HG02642 (cell line): ENCODE measurements at regions not wholly inside any gene's neighbourhood (a gene's known extent, or its start where the extent isn't known, plus 50 kb on each side); places are given as distances from the start of the nearest gene placed in this dataset.
"Not testable (repeated sequence)": the region's sequence is repeated elsewhere in the genome, so short reads cannot be mapped to it uniquely, and the experiment has no call there.

Source experiments
- ATAC-seq: cut with Tn5 transposase; IDR thresholded peaks from one replicate; pipeline ENCODE4 v1.9.1; 2021; ENCODE audit warnings: mild to moderate bottlenecking; ENCODE audit not compliant: unreplicated experiment, poor library complexity

GRCh38 chr5:60519372-60519771, 180.6 kb downstream of the DEPDC1B start:
- no peak for ATAC-seq

DNA sequence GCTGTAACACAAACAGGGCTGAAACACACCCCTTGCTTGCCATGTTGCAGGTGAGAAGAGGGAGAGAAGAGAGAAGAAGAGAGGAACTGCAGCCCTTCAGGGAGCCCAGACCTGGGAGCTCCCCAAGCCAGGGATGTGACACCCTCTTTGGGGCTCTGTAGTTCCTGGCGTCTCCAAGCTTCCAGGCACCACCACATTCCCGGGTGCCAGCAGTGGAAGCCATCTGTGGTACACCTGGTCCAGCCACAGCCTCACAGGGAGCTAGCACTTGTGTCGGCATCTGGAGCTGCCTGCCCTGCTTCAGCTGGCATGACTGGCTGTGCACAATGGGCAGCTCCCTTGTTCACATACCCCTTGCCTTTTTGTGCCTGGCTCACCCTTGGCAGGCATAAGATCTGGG, 182.1 kb downstream of the DEPDC1B start:
- no peak for ATAC-seq

DNA sequence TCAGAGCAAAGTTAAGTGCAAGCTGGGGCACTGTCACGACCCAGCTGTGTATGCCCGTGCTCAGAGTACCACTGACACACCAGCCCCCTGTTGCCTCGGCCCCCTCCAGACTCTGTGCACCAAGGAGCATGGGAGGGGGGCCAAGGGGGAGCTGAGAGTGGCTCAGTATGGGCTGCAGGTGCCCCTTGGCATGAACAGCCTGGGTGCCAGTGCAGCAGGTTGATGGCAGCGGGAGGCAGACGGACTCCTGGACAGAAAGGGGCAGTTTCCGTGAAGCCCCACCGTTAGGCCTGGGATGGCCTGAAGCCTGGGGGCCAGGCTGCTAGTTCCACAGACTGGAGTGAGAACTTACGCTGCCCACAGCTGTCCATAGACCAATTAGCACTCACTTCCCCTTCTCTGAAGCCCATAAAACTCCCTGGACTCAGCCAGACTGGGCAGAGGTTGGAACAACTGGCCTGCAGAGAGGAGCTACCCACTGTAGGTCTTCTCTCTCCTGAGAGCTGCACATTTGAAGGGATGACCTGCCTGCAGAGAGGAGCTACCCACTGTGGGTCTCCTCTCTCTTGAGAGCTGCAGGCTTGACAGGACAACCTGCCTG, 182.8 kb downstream of the DEPDC1B start:
- no peak for ATAC-seq

DNA sequence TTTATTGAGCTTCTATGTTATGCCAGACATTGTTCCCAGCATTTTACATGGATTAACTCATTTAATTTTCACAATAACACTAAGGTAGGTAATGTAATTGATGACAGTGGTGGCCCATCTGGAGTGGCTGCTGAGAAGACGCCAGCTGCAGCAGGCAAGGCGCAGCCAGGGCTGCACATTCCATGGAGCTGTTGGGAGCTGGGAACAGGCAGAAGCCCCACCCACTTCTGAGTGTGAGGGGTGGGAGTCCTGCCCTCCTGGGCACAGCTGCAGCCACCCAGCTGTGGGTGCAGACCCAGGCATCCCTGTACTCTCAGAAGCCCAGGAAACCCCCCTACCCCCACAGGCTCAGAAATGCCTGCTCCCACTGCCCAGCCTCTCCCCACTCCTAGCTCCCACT, 183.3 kb downstream of the DEPDC1B start:
- no peak for ATAC-seq

DNA sequence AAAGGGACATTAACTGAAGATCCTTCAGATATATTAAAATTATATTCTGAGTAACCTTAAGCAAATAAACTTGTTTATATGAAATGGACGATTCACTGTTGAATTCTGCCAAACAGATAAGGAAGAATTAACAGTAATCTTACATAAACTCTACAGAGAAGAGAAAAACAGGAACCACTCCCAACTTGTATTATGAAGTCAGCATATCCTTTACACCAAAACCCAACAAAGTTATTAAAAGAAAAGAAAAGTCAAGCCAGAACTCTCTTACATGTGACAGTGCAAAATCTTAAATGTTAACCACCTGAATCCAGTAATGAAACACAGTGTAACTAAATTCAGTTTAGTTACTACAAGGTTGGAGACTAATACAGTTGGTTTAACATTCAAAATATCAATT, 185.8 kb downstream of the DEPDC1B start:
- ATAC-seq, result no peak

GRCh38 chr5:60512117-60512516, 187.8 kb downstream of the DEPDC1B start:
- no peak for ATAC-seq

DNA sequence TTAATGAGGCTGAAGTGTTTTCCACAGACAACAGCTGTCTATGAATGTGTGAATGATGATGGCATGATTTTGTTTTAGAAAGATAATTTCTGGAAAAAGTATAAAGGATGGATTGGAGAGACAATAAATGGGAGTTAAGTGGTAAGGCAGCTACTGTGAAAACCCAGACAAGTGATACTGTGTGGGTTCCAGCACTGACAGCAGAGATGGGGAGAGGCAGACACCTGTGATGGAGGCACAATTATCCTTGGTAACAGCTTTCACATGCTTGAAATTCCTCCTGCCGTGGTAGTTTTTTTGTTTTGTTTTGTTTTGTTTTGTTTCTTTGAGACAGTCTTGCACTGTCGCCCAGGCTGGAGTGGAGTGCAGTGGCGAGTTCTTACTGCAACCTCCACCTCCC, 189.3 kb downstream of the DEPDC1B start:
- no peak for ATAC-seq

- ATAC-seq, result no peak
These were observed 189.9 kb downstream of the DEPDC1B start for GRCh38 chr5:60510049-60510448.

DNA sequence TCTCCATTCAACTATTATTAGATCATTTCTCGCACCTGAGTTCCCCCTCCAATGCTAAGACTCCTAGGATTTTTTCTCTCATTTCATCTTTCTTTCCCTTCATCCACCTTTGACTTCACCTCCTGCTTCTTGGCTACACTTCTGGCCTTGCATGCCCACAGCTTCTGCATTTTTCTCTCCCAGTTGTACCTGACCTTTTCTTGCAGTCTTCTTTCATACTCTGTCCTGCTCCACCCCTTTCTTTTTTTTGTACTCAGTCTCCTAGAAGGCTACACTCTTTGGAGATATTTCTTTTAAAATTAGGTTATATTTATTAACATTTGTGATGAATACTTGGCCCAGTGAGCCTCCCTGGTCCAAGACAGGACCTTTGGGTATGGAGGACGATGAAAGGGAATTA, 190.4 kb downstream of the DEPDC1B start:
- no peak for ATAC-seq

DNA sequence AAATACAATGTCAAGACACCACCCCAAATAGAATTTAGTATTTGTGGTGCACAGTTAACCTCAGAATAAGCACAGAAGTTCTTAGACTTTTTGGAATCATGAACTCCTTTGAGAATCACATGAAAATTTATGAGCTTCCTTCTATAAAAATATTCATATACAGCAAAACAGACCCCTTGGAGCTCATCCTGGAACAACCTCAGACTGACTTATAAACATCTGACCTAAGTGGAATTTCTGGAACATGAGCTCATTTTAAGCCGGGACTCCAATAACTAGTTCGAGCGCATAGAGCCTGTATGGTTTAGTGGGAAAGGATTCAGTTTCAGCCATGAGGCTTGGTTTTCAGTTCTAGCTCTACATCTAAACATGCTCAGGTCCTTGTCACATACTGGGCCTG, 192.3 kb downstream of the DEPDC1B start:
- no peak for ATAC-seq

DNA sequence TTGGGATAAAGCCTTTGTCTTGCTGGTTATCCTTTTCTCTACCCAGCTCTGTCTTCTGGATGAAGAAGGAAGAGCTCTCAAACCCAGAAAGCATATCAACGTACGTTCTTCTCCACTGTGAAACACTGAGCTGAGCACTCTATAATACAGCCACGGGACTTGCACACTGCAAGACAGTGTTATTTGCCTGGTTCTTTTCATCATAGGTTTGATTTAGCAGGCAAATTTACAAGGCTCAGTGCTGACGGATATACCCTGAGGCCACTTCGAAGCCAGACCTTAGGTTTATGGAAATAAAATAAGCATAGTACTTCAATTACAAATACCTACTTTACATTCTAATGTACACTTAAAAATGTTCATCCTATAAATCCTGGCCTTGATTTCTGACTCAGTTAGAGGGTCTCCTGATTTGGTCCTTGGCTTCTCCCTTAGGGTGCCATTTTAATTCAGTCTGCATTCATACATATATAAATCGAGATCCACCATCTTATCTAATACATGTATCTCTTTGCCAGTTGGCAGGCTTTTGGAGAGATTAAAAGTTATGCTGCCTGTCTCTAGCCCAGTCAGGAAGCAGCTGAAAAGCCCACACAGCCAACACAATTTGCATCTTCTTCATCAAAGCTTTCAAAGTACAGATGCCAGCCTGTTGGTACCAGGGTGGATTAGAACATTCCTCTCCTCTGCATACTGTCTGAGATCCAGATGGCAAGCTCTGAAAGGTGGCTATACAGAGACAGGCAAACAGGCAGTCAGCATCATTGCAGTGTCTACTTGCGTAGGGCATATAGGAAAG, 194.4 kb downstream of the DEPDC1B start:
- ATAC-seq, result no peak

DNA sequence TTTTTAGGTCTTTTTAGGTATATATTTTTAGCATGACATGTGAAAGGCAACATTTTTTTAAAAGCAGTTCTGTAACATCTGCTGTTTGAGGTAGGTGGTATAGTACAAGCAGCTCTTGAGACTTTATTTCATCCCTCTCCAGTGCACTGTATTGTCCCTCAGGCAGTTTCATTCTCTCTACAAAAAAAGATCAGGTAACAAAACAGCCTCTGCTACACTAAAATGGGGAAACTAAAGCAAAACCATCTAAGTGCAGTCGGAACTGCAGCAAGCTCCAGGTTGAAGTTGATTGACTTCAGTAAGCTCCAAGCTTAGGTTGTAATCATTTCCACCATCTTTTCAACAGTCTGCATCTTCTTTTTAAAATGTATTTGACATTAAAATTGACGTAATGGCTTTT, 195.6 kb downstream of the DEPDC1B start:
- ATAC-seq, result peak; percentile 80

DNA sequence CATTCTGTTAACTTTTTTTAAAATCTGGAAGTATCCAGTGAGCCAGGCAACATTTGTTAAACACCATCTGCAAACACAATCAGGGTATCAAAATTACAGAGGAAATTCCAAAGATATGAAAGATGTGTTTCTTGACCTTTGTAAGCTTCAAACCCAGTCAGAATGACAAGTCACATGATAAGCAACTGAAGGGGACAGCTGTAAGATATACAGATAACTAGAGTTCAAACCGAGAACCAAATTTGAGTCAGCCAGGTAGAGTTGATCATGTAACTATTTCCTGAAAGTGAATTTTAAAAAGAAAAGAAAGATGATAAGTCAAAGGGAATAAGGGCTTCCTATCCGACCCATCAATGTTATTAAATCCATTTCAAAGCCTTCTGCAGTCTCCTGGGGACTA, 196.2 kb downstream of the DEPDC1B start:
- peak; percentile 78 for ATAC-seq

- no peak for ATAC-seq
These were observed 202.1 kb downstream of the DEPDC1B start for GRCh38 chr5:60497706-60498500.

- no peak for ATAC-seq
These were observed 204.1 kb downstream of the DEPDC1B start for GRCh38 chr5:60495644-60496520.

GRCh38 chr5:60494635-60495034, 205.3 kb downstream of the DEPDC1B start:
- peak; percentile 74 for ATAC-seq

- ATAC-seq, result no peak
These were observed 205.8 kb downstream of the DEPDC1B start for GRCh38 chr5:60494144-60494543.

DNA sequence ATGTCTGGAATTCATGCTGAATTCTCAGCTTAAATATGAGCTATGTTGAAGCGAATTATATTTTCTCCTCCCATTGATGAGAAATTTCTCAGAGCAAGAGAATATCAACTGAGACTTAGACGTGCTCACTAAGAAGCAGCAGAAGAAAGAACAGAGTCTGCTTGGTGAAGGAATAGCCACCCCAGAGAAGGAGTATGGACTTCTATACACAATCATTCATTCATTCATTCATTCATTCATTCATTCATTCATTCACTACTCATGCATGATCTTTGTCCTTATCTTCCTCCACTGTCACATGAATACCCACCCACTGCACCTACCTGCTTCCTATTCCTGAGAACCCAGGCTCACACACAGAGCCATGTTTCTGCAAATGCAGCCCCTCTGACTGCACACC, 206.6 kb downstream of the DEPDC1B start:
- ATAC-seq, result no peak

- no peak for ATAC-seq
These were observed 207.0 kb downstream of the DEPDC1B start for GRCh38 chr5:60492958-60493357.

DNA sequence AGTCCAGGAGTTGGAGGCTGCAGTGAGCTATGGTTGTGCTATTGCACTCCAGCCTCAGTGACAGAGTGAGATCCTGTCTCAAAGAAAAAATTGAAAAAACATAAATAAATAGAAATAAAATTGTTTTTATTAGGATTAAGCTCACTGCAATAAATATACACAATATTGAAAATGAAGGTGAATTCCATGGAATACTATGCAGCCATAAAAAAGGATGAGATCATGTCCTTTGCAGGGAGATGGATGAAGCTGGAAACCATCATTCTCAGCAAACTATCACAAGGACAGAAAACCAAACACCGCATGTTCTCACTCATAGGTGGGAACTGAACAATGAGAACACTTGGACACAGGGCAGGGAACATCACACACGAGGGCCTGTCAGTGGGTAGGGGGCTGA, 207.6 kb downstream of the DEPDC1B start:
- ATAC-seq, result not testable (repeated sequence)
